Adrenal gland (tissue), 9 donors: ENCODE measurements at regions not wholly inside any gene's neighbourhood (a gene's known extent, or its start where the extent isn't known, plus 50 kb on each side); places are given as distances from the start of the nearest gene placed in this dataset.
"Not testable (repeated sequence)": the region's sequence is repeated elsewhere in the genome, so short reads cannot be mapped to it uniquely, and the experiment has no call there.

Experiments
- DNase-seq, 7 donors: peaks; one replicate each; pipeline ENCODE4 v3.0.0-alpha.2; 2019 to 2020
- H3K27ac ChIP-seq, 5 donors: fragments of 200-600 bp; sonication (generic) in 4 of 5; 1 replicate in 3 of 5; 2 replicates in 2 of 5; pipeline versions ENCODE4 v1.5.1 to v1.8.0; 2016 to 2020; ENCODE audit warnings: mild to moderate bottlenecking in 1 of 5
- H3K27me3 ChIP-seq: fragments of 200-600 bp; 2 replicates; pipeline ENCODE4 v1.8.0; 2021
- H3K36me3 ChIP-seq, 2 donors: fragments of 200-600 bp; replicated peaks in 1 of 2; 1 replicate in 1 of 2; 2 replicates in 1 of 2; pipeline versions ENCODE4 v1.5.1 to v1.8.0; 2018 to 2022
- H3K4me1 ChIP-seq, 2 donors: fragments of 200-600 bp; replicated peaks in 1 of 2; 1 replicate in 1 of 2; 2 replicates in 1 of 2; pipeline versions ENCODE4 v1.5.1 to v1.8.0; 2018 to 2021
- H3K4me3 ChIP-seq, 4 donors: fragments of 200-600 bp; sonication (generic) in 3 of 4; one replicate each; pipeline ENCODE4 v1.5.1; 2016 to 2018
- H3K9me3 ChIP-seq, 3 donors: fragments of 200-600 bp; sonication (generic) in 1 of 3; replicated peaks in 1 of 3; 1 replicate in 2 of 3; 2 replicates in 1 of 3; pipeline versions ENCODE4 v1.5.1 to v1.8.0; 2016 to 2021
- CTCF ChIP-seq, 6 experiments: fragments of 450-650 bp in 4 of 6; fragments of 200-600 bp in 2 of 6; sonication (generic) in 1 of 6; IDR thresholded peaks; 1 replicate in 5 of 6; 2 replicates in 1 of 6; pipeline versions ENCODE4 v1.5.1 to v1.8.0; 2016 to 2021; ENCODE audit warnings: antibody characterized with exemption in 6 of 6, mild to moderate bottlenecking in 2 of 6, moderate library complexity in 1 of 6
- POLR2A ChIP-seq, 2 donors: fragments of 450-650 bp; IDR thresholded peaks; one replicate each; pipeline ENCODE4 v1.6.1; 2017; ENCODE audit warnings: antibody characterized with exemption in 2 of 2, mild to moderate bottlenecking in 2 of 2, moderate library complexity in 1 of 2
- WGBS, 4 donors: extraction: QIAGEN DNeasy Blood & Tissue Kit in 2 of 4; methylation state at CpG; one replicate each; pipeline versions ENCODE4 v1.1.5 to v1.1.7; 2013 to 2017; 5-methylcytosine and 5-hydroxymethylcytosine counted together
- intact Hi-C, 2 donors: fragments of 100-400 bp; cut with DNase I; formaldehyde crosslinking; loops; one replicate each; pipeline versions ENCODE4 v1.14.1 to v1.15.0; 2022 to 2023
- donor health status: healthy with polysubstance abuse.
- donor health status: Bipolar disorder and iron deficiency.
- donor health status: DM: yes; HTN: yes; CAD: no.
- donor health status: DM: no; HTN: no; CAD: no.
- donor health status: DM: no; HTN: no; CAD: no.

- Histone ChIP-seq H3K27me3 (no peaks in the 10 kb centered on the region), H3K36me3 (no peaks in the 10 kb centered on the region), H3K9me3 (no peaks in the 10 kb centered on the region), H3K27ac (no peak overlapping the region), H3K4me3 (no peak overlapping the region), H3K4me1 (no peaks in the 10 kb centered on the region)
- intact Hi-C loops, result no loop called here
- no peak for DNase-seq
- TF ChIP-seq CTCF (IDR thresholded peaks at IDR 0.05), result no peak
- no peak for TF ChIP-seq POLR2A (IDR thresholded peaks at IDR 0.05)
- 65 to 75% (median 68%) methylated on average over 3 of the region's 3 CpGs for WGBS, 4 donors
Observed at GRCh38 chr9:79485258-79485657, 86.5 kb upstream of the TLE4 start.

- no peaks in the 10 kb centered on the region for H3K36me3 ChIP-seq
Observed at GRCh38 chr9:79489261-79490000, 82.3 kb upstream of the TLE4 start.

GRCh38 chr9:79490657-79491248 lies 81.0 kb upstream of the TLE4 start:
- Histone ChIP-seq H3K4me3 (no peak overlapping the region), H3K27me3 (no peaks in the 10 kb centered on the region), H3K4me1 (no peaks in the 10 kb centered on the region), H3K9me3 (no peaks in the 10 kb centered on the region), H3K36me3 (no peaks in the 10 kb centered on the region), H3K27ac (no peak overlapping the region)
- DNase-seq, result no peak
- no peak for TF ChIP-seq POLR2A (IDR thresholded peaks at IDR 0.05)
- no peak for TF ChIP-seq CTCF (IDR thresholded peaks at IDR 0.05)
- 61 to 67% (median 66%) methylated on average over 3 of the region's 3 CpGs for WGBS, 4 donors
- intact Hi-C loops, result no loop called here

More at GRCh38 chr9:79489261-79490000, 82.3 kb upstream of the TLE4 start:
- whole genome bisulfite sequencing, 4 donors, result 64 to 69% (median 68%) methylated on average over 6 of the region's 6 CpGs
- intact Hi-C loops, result no loop called here
- Histone ChIP-seq H3K9me3 (no peaks in the 10 kb centered on the region), H3K27me3 (no peaks in the 10 kb centered on the region), H3K4me3 (no peak overlapping the region), H3K27ac (no peak overlapping the region), H3K4me1 (no peaks in the 10 kb centered on the region)
- TF ChIP-seq POLR2A (IDR thresholded peaks at IDR 0.05), result no peak
- TF ChIP-seq CTCF (IDR thresholded peaks at IDR 0.05), result no peak
- peak in 1 of 7 donors; percentile 2 for DNase-seq

GRCh38 chr9:79492092-79493009 lies 79.4 kb upstream of the TLE4 start:
- no peak overlapping the region for H3K4me3 ChIP-seq
- no peak for DNase-seq
- no peaks in the 10 kb centered on the region for H3K36me3 ChIP-seq
- H3K27ac ChIP-seq, result no peak overlapping the region
- 75 to 89% (median 83%) methylated on average over 3 of the region's 3 CpGs for WGBS, 4 donors
- no peaks in the 10 kb centered on the region for H3K4me1 ChIP-seq
- intact Hi-C loops, result no loop called here
- TF ChIP-seq POLR2A (IDR thresholded peaks at IDR 0.05) (no peak), CTCF (IDR thresholded peaks at IDR 0.05) (no peak)
- no peaks in the 10 kb centered on the region for H3K27me3 ChIP-seq
- H3K9me3 ChIP-seq, result no peaks in the 10 kb centered on the region

GRCh38 chr9:79500196-79500864 lies 71.4 kb upstream of the TLE4 start:
- H3K27me3 ChIP-seq, H3K27ac ChIP-seq, H3K36me3 ChIP-seq, H3K9me3 ChIP-seq, intact Hi-C loops, DNase-seq, H3K4me1 ChIP-seq, H3K4me3 ChIP-seq: not testable (repeated sequence)
- whole genome bisulfite sequencing, 4 donors, result 90 to 94% (median 93%) methylated on average over 23 to 25 of the region's 25 CpGs
